Effector memory CD4-positive, alpha-beta T cell (primary cell): ENCODE measurements at regions not wholly inside any gene's neighbourhood (a gene's known extent, or its start where the extent isn't known, plus 50 kb on each side); places are given as distances from the start of the nearest gene placed in this dataset.

Experiments used
- DNase-seq, 3 donors: peaks; one replicate each; pipeline ENCODE4 v3.0.0-alpha.2; 2020
- H3K27ac ChIP-seq: 2 replicates; pipeline ENCODE4 v1.7.0; 2013; ENCODE audit warnings: mild to moderate bottlenecking, low read length, moderate library complexity; ENCODE audit not compliant: insufficient read depth, poor library complexity, severe bottlenecking
- H3K27me3 ChIP-seq: replicated peaks from 2 replicates; pipeline ENCODE4 v1.7.0; 2013; ENCODE audit warnings: mild to moderate bottlenecking, low read length; ENCODE audit not compliant: insufficient read depth, control insufficient read depth, poor library complexity, severe bottlenecking
- H3K36me3 ChIP-seq: 2 replicates; pipeline ENCODE4 v1.7.0; 2013; ENCODE audit warnings: mild to moderate bottlenecking, low read length, moderate library complexity; ENCODE audit not compliant: control insufficient read depth, insufficient read depth
- H3K4me1 ChIP-seq: 2 replicates; pipeline ENCODE4 v1.7.0; 2013; ENCODE audit warnings: low read length, mild to moderate bottlenecking; ENCODE audit not compliant: control insufficient read depth, insufficient read depth, poor library complexity, severe bottlenecking
- H3K4me3 ChIP-seq: 2 replicates; pipeline ENCODE4 v1.7.0; 2013; ENCODE audit warnings: low read length, low read depth, mild to moderate bottlenecking; ENCODE audit not compliant: insufficient read depth, poor library complexity, severe bottlenecking
- H3K9me3 ChIP-seq: 2 replicates; pipeline ENCODE4 v1.7.0; 2013; ENCODE audit warnings: mild to moderate bottlenecking, low read length, moderate library complexity; ENCODE audit not compliant: control insufficient read depth

DNA sequence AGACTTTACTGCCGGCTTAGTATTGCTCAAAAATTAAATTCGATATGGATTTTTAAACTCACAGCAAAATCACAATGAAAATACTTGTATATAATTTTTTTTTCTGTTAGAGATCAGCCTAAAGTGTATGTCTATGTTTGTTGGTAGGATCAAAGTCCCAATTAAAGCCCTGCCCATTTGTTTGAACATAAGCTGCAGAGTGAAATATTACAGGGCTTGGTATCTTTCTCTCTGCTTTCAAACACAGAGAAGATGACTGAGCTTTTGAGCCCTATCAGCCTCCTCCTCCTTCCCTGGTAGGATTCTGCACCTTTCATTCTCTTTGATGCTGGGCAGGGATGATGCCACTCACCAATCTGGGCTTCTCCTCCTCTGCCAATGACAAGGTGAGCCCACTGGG is 345.4 kb downstream of the PPP1R2C start:
- Histone ChIP-seq H3K9me3 (no peaks in the 10 kb centered on the region), H3K4me3 (no peak overlapping the region), H3K27me3 (no peaks in the 10 kb centered on the region), H3K27ac (no peak overlapping the region), H3K4me1 (no peaks in the 10 kb centered on the region), H3K36me3 (no peaks in the 10 kb centered on the region)
- no peak for DNase-seq

DNA sequence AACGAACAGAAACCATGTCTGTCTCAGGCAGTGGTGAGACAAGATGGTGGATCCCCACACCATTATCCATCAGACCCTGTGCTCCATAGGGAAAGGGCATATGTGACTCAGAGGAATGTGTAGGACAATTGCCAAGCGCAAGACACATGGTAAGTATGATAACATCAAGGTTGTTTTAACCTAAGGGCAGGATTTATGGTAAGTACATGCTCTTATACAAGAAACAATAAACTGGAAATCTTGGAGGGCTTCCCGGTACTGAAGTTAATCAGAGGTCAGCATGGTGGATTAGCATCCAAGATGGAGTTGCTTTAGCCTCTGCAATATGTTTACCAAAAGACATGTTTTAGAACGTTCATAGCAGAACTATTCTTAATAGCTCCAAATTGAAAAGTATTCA is 355.0 kb downstream of the PPP1R2C start:
- Histone ChIP-seq H3K9me3 (no peaks in the 10 kb centered on the region), H3K4me1 (no peaks in the 10 kb centered on the region), H3K36me3 (no peaks in the 10 kb centered on the region), H3K27me3 (no peaks in the 10 kb centered on the region), H3K27ac (no peak overlapping the region), H3K4me3 (no peak overlapping the region)
- no peak for DNase-seq

DNA sequence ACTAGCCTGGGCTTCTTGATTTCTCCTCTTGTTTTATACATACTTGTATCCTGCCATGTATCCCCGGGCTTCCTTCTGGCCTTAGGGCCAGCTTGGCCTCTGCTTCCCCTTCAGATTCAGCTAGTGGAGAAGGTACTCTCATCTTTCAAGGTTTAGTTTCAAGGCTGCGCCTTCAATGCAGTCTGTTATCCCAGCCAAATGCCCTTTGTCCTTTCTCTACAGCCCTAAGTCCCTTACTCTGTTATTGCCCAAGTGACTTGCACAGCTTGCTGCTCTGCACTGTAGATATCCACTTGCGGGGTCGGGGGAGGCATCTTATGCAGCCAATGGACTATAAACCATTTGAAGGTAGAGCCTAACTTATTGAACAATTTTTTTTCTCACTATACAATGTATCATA is 357.5 kb downstream of the PPP1R2C start:
- no peak overlapping the region for H3K4me3 ChIP-seq
- H3K27ac ChIP-seq = no peak overlapping the region
- H3K27me3 ChIP-seq = no peaks in the 10 kb centered on the region
- no peaks in the 10 kb centered on the region for H3K36me3 ChIP-seq
- no peak for DNase-seq
- no peaks in the 10 kb centered on the region for H3K4me1 ChIP-seq
- H3K9me3 ChIP-seq = no peaks in the 10 kb centered on the region

DNA sequence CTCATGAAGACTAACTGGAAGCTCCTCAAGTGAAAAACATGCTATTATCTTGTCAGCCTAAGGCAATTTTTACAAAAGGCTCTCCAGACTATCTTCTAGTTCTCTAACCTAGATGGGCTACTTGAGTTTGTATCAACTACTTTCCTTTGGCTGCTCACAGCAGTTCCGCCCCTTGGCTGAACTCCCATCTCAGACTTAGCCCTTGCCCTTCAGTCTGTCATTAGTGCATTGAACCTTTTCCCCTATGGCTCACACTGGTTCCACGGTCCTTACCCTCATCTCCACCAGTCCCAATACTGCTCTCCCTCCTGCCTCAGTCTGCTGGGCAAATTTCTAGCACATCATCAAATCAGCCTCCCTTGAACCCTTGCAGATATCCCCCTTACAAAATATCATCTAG is 362.3 kb downstream of the PPP1R2C start:
- Histone ChIP-seq H3K27ac (no peak overlapping the region), H3K4me3 (no peak overlapping the region), H3K4me1 (no peaks in the 10 kb centered on the region), H3K9me3 (no peaks in the 10 kb centered on the region), H3K27me3 (no peaks in the 10 kb centered on the region), H3K36me3 (no peaks in the 10 kb centered on the region)
- no peak for DNase-seq

DNA sequence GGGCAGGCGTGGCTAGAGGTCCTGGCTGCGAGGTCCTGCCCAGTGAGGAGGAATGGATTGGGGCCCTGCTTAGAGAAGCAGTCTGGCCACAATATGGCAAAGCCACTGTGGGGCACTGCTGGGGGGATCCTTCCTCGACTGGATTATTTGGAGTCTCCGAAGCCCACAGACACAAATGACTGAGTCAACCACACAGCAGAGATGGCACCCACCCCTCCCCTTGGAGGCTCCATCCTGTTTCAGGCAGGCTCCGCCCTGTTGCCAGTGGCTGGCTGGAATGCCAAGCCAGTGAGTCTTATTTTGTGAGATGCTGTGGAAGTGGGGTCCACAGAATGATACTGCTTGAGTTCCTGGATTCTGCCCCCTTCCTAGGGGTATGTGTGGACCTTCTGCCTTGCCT is 363.9 kb downstream of the PPP1R2C start:
- Histone ChIP-seq H3K4me3 (no peak overlapping the region), H3K9me3 (no peaks in the 10 kb centered on the region), H3K36me3 (no peaks in the 10 kb centered on the region), H3K27ac (no peak overlapping the region), H3K27me3 (no peaks in the 10 kb centered on the region), H3K4me1 (no peaks in the 10 kb centered on the region)
- DNase-seq = no peak

DNA sequence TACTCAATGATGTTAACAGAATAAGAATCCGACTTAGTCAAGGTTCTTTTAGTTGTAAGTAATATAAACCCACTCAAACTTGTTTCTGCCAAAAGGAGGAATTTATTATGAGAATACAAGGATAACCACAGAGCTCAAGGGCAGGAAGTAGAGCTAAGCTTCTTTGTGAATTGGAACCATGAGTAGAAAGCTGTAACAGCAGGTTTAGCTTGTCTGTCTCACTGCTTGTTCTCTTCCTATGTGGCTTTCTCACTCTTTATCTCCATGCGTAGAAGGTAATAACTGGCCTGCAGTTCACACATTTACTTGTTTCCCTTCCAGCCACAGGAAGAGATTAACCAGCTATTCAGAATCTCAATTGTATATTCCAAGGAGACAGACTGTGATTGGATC is 378.3 kb downstream of the PPP1R2C start:
- no peaks in the 10 kb centered on the region for H3K27me3 ChIP-seq
- no peak overlapping the region for H3K27ac ChIP-seq
- no peaks in the 10 kb centered on the region for H3K36me3 ChIP-seq
- H3K4me3 ChIP-seq = no peak overlapping the region
- H3K4me1 ChIP-seq = no peaks in the 10 kb centered on the region
- no peak for DNase-seq
- no peaks in the 10 kb centered on the region for H3K9me3 ChIP-seq

DNA sequence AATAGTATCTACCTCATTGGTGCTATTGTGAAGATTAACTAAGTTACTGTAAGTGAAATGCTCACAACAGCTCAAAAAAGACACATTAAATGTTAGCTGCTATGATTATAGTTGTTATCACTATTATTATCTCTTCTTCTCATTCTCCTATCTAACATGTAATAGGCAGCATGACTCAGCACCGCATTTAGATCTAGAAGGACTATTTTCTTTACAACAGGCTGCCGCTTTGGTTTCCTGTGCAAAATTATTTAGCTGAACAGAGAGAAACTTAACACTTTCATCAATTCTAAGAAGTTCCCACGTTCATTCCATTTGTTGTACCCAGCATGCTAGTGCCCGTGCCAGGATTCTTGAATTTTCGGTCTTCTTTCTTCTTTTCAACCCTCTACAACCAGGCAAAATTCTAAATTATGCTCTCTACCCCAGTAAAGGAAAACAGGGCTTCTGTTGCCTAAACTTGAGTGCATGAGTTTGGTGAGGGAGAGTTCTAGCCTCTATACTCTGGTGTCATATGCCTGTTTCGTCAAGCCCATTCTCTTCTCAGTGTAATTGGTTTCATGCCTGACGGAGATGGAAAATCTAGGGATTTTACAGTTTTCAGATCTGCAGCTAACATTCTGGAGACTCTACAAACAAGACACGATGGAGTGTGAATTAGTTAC is 378.9 kb downstream of the PPP1R2C start:
- Histone ChIP-seq H3K36me3 (no peaks in the 10 kb centered on the region), H3K4me3 (no peak overlapping the region), H3K27me3 (no peaks in the 10 kb centered on the region), H3K9me3 (no peaks in the 10 kb centered on the region), H3K27ac (no peak overlapping the region), H3K4me1 (no peaks in the 10 kb centered on the region)
- DNase-seq = no peak

DNA sequence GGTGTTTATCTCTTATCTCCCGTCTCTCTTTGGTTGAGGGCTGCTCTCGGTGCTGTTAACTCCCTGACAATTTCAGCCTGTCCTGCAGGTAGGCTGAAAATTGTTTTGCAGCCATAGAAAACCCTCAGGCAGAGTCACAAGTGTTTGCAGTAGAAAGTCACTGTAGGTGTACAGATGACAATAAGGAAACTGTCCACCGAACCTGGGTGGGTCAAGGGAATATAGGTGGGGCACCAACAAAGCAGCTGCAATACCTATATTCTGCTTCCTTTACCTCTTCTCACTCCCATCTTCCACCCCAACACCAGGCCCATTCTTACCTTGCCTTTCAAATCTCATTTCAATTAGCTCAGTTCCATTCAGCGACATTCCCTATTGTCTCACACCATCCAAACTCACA is 381.8 kb downstream of the PPP1R2C start:
- Histone ChIP-seq H3K4me1 (no peaks in the 10 kb centered on the region), H3K27me3 (no peaks in the 10 kb centered on the region), H3K4me3 (no peak overlapping the region), H3K9me3 (no peaks in the 10 kb centered on the region), H3K36me3 (no peaks in the 10 kb centered on the region), H3K27ac (no peak overlapping the region)
- DNase-seq = no peak

DNA sequence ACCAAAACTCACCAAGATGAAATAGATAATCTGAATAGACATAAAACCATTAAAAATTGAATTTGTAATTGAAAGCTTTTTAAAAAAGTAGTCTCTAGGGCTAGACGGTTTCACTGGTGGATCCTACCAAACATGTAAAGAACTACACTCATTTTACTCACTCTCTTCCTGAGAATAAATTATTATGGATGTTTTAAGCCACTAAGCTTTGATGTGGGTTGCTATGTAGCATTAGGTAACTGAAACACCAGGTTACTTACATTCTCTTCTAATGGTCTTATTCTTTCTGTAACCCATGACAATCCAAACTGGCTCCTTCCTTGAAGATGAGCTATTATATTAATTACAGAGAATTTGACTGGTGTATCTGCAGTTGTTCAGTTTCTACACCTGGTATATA is 385.1 kb downstream of the PPP1R2C start:
- Histone ChIP-seq H3K4me1 (no peaks in the 10 kb centered on the region), H3K9me3 (no peaks in the 10 kb centered on the region), H3K4me3 (no peak overlapping the region), H3K27me3 (no peaks in the 10 kb centered on the region), H3K27ac (no peak overlapping the region), H3K36me3 (no peaks in the 10 kb centered on the region)
- no peak for DNase-seq

DNA sequence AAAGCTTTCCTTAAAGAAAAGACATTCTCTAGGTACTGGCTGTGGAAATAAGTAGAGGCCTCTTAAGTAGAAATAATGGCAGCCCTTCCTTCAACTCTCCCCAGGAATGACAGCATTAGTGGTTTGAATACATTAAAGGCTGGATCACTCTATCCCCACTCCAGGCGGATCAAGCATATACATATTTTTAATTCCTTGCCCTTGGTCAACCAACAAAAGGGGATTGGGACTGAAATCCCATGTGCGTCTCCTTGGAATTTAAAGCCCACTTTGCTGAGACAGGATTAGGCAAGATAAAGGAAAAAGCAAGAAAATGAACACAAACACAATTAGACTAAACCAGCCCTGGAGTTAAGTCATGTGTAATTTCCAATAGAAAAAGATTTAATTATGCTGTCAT is 391.3 kb downstream of the PPP1R2C start:
- no peaks in the 10 kb centered on the region for H3K36me3 ChIP-seq
- no peaks in the 10 kb centered on the region for H3K9me3 ChIP-seq
- H3K4me1 ChIP-seq = no peaks in the 10 kb centered on the region
- no peak overlapping the region for H3K27ac ChIP-seq
- DNase-seq = no peak
- no peaks in the 10 kb centered on the region for H3K27me3 ChIP-seq
- no peak overlapping the region for H3K4me3 ChIP-seq
